IMR-90 (cell line): ENCODE measurements at regions not wholly inside any gene's neighbourhood (a gene's known extent, or its start where the extent isn't known, plus 50 kb on each side); places are given as distances from the start of the nearest gene placed in this dataset.

Experiments
- ATAC-seq: fragments of 200-7000 bp; cut with Tn5 transposase; 2 replicates; pipeline ENCODE4 v1.9.1; 2020; ENCODE audit warnings: low read depth, mild to moderate bottlenecking, moderate library complexity
- BruUV-seq: library from RNA; stranded (reverse); fragments of 400-500 nt; replicated peaks from 2 replicates; lab custom pipeline; 2021; lab: Mats Ljungman, UMichigan
- CTCF ChIA-PET: fragments of 300-600 bp; formaldehyde crosslinking; extraction: SDS; loops from one replicate; lab custom pipeline; 2021; ENCODE audit warnings: antibody characterized with exemption; lab: Yijun Ruan, JAX
- POLR2A ChIA-PET: fragments of 300-600 bp; sonication (Branson Sonifier 250); formaldehyde crosslinking; loops from one replicate; lab custom pipeline; 2022; ENCODE audit warnings: antibody characterized with exemption; ENCODE audit not compliant: unreplicated experiment; lab: Charles Lee
- DNase-seq: peaks from one replicate; pipeline ENCODE4 v3.0.0; 2013
- H2AFZ ChIP-seq: replicated peaks from 2 replicates; pipeline ENCODE3; 2013; ENCODE audit warnings: low read length, mild to moderate bottlenecking; ENCODE audit not compliant: poor library complexity
- H2AK5ac ChIP-seq: 2 replicates; pipeline ENCODE4 v1.6.1; 2013; ENCODE audit warnings: low read depth, low read length, inconsistent platforms
- H2AK9ac ChIP-seq: replicated peaks from 2 replicates; pipeline ENCODE3; 2013; ENCODE audit warnings: mild to moderate bottlenecking, low read depth, low read length, moderate library complexity; ENCODE audit not compliant: poor library complexity
- H2BK120ac ChIP-seq: 2 replicates; pipeline ENCODE4 v1.6.1; 2013; ENCODE audit warnings: low read depth, low read length, inconsistent platforms
- H2BK15ac ChIP-seq: 3 replicates; pipeline ENCODE4 v1.6.1; 2013; ENCODE audit warnings: low read depth, low read length, inconsistent platforms
- H2BK20ac ChIP-seq: 2 replicates; pipeline ENCODE4 v1.6.1; 2013; ENCODE audit warnings: low read depth, mild to moderate bottlenecking, inconsistent platforms, low read length, moderate library complexity
- H2BK5ac ChIP-seq: 2 replicates; pipeline ENCODE4 v1.6.1; 2013; ENCODE audit warnings: mild to moderate bottlenecking, low read depth, low read length, inconsistent platforms; ENCODE audit not compliant: poor library complexity, severe bottlenecking
- H3K14ac ChIP-seq: replicated peaks from 2 replicates; pipeline ENCODE4 v1.6.1; 2013; ENCODE audit warnings: low read depth, low read length, inconsistent platforms
- H3K18ac ChIP-seq: 2 replicates; pipeline ENCODE4 v1.6.1; 2013; ENCODE audit warnings: low read depth, low read length, control low read depth
- H3K23ac ChIP-seq: 2 replicates; pipeline ENCODE4 v1.6.1; 2013; ENCODE audit warnings: low read depth, low read length, inconsistent platforms
- H3K27ac ChIP-seq: 2 replicates; pipeline ENCODE4 v1.5.1; 2013; ENCODE audit warnings: mild to moderate bottlenecking, control low read depth, low read length; ENCODE audit not compliant: insufficient read depth
- H3K27me3 ChIP-seq: 2 replicates; pipeline ENCODE4 v1.6.1; 2013; ENCODE audit warnings: low read length; ENCODE audit not compliant: control insufficient read depth, insufficient read depth
- H3K36me3 ChIP-seq: 2 replicates; pipeline ENCODE4 v1.6.1; 2013; ENCODE audit warnings: low read length, mixed read lengths; ENCODE audit not compliant: control insufficient read depth, insufficient read depth
- H3K4ac ChIP-seq: 2 replicates; pipeline ENCODE4 v1.6.1; 2013; ENCODE audit warnings: low read depth, low read length, inconsistent platforms
- H3K4me1 ChIP-seq: 2 replicates; pipeline ENCODE4 v1.6.1; 2013; ENCODE audit warnings: low read length, mixed read lengths; ENCODE audit not compliant: control insufficient read depth, insufficient read depth
- H3K4me2 ChIP-seq: 2 replicates; pipeline ENCODE4 v1.6.1; 2013; ENCODE audit warnings: low read depth, mild to moderate bottlenecking, control low read depth, low read length, moderate library complexity
- H3K4me3 ChIP-seq: 2 replicates; pipeline ENCODE4 v1.5.1; 2013; ENCODE audit warnings: low read depth, mild to moderate bottlenecking, control low read depth, low read length, moderate library complexity; ENCODE audit not compliant: insufficient read depth
- H3K56ac ChIP-seq: 2 replicates; pipeline ENCODE4 v1.6.1; 2013; ENCODE audit warnings: low read length, inconsistent platforms; ENCODE audit not compliant: insufficient read depth; ENCODE audit errors: extremely low read depth
- H3K79me1 ChIP-seq, 2 experiments: 2 replicates each; pipeline ENCODE4 v1.6.1; 2013; ENCODE audit warnings: low read length in 2 of 2, inconsistent platforms in 1 of 2, low read depth in 1 of 2
- H3K9ac ChIP-seq: 2 replicates; pipeline ENCODE4 v1.6.1; 2013; ENCODE audit warnings: low read depth, low read length, control low read depth
- H3K9me1 ChIP-seq: 2 replicates; pipeline ENCODE4 v1.6.1; 2013; ENCODE audit warnings: low read length, inconsistent platforms; ENCODE audit not compliant: insufficient read depth
- H3K9me3 ChIP-seq: 2 replicates; pipeline ENCODE4 v1.6.1; 2013; ENCODE audit warnings: low read length; ENCODE audit not compliant: control insufficient read depth, insufficient read depth
- H4K20me1 ChIP-seq: 2 replicates; pipeline ENCODE4 v1.6.1; 2013; ENCODE audit warnings: low read length, inconsistent platforms; ENCODE audit not compliant: insufficient read depth
- H4K5ac ChIP-seq: 2 replicates; pipeline ENCODE4 v1.6.1; 2013; ENCODE audit warnings: mild to moderate bottlenecking, low read depth, low read length, control low read depth
- H4K8ac ChIP-seq, 2 experiments: 2 replicates each; pipeline ENCODE4 v1.6.1; 2013; ENCODE audit warnings: low read depth in 2 of 2, low read length in 2 of 2, control low read depth in 1 of 2, inconsistent platforms in 1 of 2
- H4K91ac ChIP-seq: 2 replicates; pipeline ENCODE4 v1.6.1; 2013; ENCODE audit warnings: low read depth, low read length, inconsistent platforms; ENCODE audit not compliant: insufficient read depth
- CEBPB ChIP-seq: IDR thresholded peaks from 2 replicates; pipeline ENCODE4 v1.6.1; 2012; ENCODE audit warnings: low read depth, low read length, improper control_type of control experiment
- WGBS, 2 experiments: methylation state at CpG; one replicate each; pipeline versions ENCODE4 v1.1.5 to v1.1.7; 2013; ENCODE audit warnings: missing lambda C conversion rate in 2 of 2; ENCODE audit not compliant: insufficient read length in 1 of 2; ENCODE audit errors: extremely low coverage in 2 of 2; 5-methylcytosine and 5-hydroxymethylcytosine counted together
- dilution Hi-C: fragments of 300-500 bp; cut with HindIII; formaldehyde crosslinking; loops from one replicate; pipeline ENCODE4 v1.14.3; 2018; ENCODE audit warnings: low sequenced_read_pairs; ENCODE audit not compliant: unreplicated experiment
- in situ Hi-C: fragments of 300-500 bp; cut with MboI; formaldehyde crosslinking; loops from 3 replicates; pipeline ENCODE4 v1.14.3; 2019; ENCODE audit warnings: low sequenced_read_pairs, inconsistent platforms, mixed read lengths
- intact Hi-C: fragments of 100-400 bp; cut with micrococcal nuclease; formaldehyde crosslinking; loops from 2 replicates; pipeline ENCODE4 v1.10.0; 2022

DNA sequence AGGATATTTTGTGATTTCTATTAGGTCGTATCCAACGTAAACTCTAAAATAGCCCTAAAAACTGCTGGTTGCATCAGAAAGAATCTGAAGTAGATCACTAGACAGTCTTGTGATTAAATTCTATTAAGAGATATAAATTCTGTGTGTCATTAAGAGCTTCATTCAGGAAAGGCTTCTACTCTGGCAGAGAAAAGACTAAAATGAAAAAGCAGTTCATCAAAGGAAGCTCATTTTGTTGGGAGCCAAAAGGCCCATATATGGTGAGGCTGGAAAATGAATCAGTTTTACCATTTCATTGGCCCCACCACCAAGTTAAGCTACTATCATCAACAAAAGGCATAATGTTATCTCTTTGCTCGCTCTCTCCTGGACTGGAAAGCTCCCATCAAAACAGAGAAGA, 261.1 kb downstream of the SATB2 start:
- Histone ChIP-seq H2BK15ac (no peak overlapping the region), H3K27me3 (no peaks in the 10 kb centered on the region), H3K27ac (no peak overlapping the region), H3K14ac (no peak overlapping the region), H3K9me1 (no peaks in the 10 kb centered on the region), H3K79me1 (no peaks in the 10 kb centered on the region), H3K18ac (no peak overlapping the region), H4K91ac (no peak overlapping the region), H2BK5ac (no peak overlapping the region), H3K4me2 (no peak overlapping the region), H3K9ac (no peak overlapping the region), H3K36me3 (no peaks in the 10 kb centered on the region), H3K4me1 (no peaks in the 10 kb centered on the region), H2AK9ac (no peak overlapping the region), H2AFZ (no peak overlapping the region), H2BK120ac (no peak overlapping the region), H3K56ac (no peak overlapping the region), H3K4me3 (no peak overlapping the region), H2BK20ac (no peak overlapping the region), H2AK5ac (no peak overlapping the region), H3K23ac (no peak overlapping the region), H4K20me1 (no peaks in the 10 kb centered on the region), H3K4ac (no peak overlapping the region), H4K8ac (no peak overlapping the region), H3K9me3 (no peaks in the 10 kb centered on the region), H4K5ac (no peak overlapping the region)
- DNase-seq, result no peak
- WGBS, 2 experiments, result no CpG with 5 or more reads among the region's 3 CpGs
- BruUV-seq, result no TSS peak
- intact Hi-C loops (no loop called here), in situ Hi-C loops (no loop called here), dilution Hi-C loops (no loop called here)
- no peak for TF ChIP-seq CEBPB
- ChIA-PET CTCF (no interaction called here), POLR2A (no interaction called here)
- ATAC-seq, result no peak
